Fibroblast of pulmonary artery (primary cell): ENCODE measurements at regions not wholly inside any gene's neighbourhood (a gene's known extent, or its start where the extent isn't known, plus 50 kb on each side); places are given as distances from the start of the nearest gene placed in this dataset.

Experiments used
- DNase-seq: peaks from one replicate; pipeline ENCODE4 v3.0.0-alpha.2; 2010; ENCODE audit warnings: low read depth
- H3K4me3 ChIP-seq: replicated peaks from 2 replicates; pipeline ENCODE4 v1.5.1; 2011; ENCODE audit warnings: low read depth, mild to moderate bottlenecking, control low read depth, low read length, moderate library complexity
- CTCF ChIP-seq: IDR thresholded peaks from 2 replicates; pipeline ENCODE4 v1.5.1; 2011; ENCODE audit warnings: mild to moderate bottlenecking, control low read depth, low read length, inconsistent platforms; ENCODE audit errors: missing control alignments

DNA sequence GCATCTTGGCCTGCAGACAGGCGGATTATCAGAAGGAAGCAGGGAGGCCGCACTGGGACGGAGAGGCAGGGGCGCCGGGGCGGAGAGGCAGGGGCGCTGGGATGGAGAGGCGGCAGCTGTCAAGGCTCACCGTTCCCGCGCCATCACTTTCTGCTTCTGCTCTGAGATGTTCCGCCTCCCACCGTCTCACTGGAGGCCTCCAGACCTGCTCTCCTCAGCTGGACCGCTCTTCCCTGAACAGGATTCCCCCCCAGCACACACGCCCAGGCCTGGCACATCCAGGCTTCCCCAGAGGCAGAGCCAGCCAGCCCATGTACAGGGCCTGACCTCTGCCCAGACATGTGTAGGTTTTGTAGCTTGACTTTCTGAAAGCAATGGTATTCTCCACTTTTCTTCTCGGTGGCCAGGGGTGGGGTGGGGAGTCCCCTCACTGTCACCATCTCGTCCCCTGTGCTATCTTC, 84.1 kb downstream of the RIPK4 start:
- no peak for DNase-seq
- TF ChIP-seq CTCF, result no peak
- H3K4me3 ChIP-seq, result no peak overlapping the region

GRCh38 chr21:41681939-41682718, 84.7 kb downstream of the RIPK4 start:
- DNase-seq, result no peak
- H3K4me3 ChIP-seq, result no peak overlapping the region
- no peak for TF ChIP-seq CTCF

DNA sequence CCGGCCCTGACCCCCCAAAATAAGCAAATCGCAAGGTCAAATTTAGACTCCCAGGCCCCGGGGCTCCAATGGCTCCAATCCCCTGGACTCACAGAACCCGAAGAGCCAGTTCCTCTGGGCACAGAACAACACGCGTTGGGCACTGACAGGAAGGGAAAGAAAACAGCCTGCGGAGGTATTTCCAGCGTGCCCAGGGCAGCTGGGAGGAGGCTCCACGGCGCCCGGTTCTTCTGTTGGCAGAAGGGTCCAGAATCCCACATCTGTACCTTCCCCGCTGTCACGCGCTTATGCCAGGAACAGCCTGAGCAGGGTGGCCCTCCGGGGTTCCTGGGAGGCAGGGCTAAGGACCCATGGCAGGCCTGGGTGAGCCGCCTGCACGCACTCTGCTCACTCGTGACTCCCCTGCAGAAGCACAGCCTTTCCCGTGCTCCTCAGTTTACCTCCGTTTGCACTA, 85.5 kb downstream of the RIPK4 start:
- TF ChIP-seq CTCF, result no peak
- DNase-seq, result no peak
- H3K4me3 ChIP-seq, result no peak overlapping the region

DNA sequence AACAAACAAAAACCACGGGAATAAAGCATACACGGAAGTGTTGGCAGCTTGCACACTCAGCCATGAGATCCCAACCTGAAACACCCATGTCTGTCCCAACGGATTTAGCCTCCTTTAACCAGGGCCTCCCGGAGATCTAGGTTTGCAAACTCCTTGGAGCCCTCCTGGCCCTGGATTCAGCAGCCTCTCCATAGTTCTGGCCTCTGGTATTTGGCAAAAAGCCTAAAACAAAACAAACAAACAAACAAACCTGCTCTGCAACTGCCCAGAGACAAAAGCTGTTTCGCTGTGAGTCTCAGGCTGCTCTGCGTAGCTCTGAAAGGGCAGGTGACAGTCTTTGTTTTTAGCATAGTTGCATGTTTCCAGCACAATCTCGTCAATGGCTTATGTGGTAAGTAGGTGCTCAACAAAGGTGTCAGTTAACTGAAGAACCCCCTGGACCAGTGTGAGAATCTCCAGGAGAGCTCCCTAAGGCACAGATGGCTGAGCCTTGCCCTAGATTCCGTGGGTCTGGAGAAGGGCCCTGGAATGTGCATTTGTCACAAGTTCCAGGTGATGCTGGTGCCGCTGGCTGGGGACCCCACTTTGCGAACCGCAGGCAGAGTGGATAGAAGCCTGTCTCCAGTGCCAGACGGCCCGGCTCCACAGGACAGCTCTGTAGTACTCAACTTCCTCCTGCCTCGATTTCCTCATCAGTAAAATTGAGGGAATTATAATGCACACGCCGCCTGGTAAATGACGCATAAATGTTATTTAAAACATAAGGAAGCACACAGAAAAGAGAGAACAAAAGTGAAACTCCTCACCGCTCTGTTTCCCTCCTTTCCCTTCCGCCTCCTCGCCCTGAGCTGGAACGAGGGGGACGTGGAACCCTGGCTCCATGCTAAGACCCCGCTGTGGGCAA, 86.2 kb downstream of the RIPK4 start:
- no peak overlapping the region for H3K4me3 ChIP-seq
- no peak for DNase-seq
- no peak for TF ChIP-seq CTCF

DNA sequence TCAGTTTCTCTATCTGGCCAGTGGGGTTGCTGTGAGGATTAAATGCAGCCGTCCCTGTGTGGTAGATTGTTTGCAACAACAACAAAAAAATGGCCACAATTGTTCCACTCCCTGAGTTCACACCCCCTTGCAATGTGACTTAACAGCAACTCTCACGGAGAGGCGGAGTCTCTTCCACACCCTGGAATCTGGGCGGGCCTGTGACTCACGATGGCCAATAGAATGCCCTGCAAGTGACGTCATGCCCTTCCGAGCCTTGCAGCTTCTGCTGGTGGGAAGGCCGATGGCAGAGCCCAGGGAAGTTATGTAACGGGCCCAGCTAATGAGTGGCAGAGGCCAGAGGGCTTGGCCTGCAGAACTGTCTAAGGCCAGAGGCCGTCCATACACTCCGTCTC, 87.9 kb downstream of the RIPK4 start:
- peak; percentile 97 for DNase-seq
- no peak overlapping the region for H3K4me3 ChIP-seq
- no peak for TF ChIP-seq CTCF

DNA sequence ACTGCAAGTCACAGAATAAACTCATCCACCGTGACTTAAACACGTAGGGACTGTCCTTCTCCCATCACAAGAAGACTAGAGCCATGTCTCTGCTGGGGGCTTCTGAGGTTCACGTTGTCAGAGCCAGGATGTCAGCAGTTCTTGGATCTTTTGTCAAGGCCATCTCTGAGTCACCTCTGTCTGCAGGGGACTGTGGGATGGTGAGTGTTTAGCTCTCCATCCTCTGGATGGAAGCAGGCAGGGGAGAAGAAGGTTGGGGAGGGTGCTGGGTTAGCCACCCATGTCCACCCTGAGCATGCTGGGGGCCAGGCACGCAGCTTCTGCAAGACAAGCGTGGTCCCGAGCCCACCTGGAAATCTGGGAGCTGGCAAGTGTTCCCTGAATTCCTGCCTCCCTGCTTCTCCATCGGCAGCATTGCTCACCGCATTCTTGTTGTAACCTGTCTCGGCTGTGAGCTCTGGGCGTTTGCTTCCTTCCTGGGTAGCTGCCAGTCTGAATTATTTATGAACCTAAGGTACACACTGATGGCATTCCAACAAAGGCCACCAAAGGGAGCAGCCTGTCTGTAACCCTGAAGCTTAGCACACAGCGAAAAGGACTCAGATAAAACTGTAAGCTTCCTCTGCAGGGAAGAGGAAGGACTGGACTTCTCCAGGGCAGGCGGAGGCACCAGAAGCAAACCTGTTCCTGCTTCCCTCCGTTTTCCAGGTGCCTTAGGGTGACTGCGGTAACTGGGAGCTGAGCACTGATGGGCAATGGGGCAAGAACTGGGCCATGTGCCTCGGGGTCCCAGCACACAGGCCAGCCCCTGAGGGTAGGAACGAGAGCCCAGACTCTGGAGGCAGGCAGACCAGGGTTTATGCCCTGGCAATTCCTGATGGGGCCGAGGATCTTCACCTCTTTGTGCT, 88.6 kb downstream of the RIPK4 start:
- no peak overlapping the region for H3K4me3 ChIP-seq
- no peak for DNase-seq
- TF ChIP-seq CTCF, result no peak
